HEK293T (cell line): ENCODE measurements at regions not wholly inside any gene's neighbourhood (a gene's known extent, or its start where the extent isn't known, plus 50 kb on each side); places are given as distances from the start of the nearest gene placed in this dataset.

Source experiments
- FOXM1 ChIP-seq: fragments of 450-650 bp; IDR thresholded peaks from 2 replicates; pipeline ENCODE4 v1.6.1; 2017; ENCODE audit warnings: mild to moderate bottlenecking, borderline replicate concordance
- HDGF ChIP-seq: fragments of 450-650 bp; IDR thresholded peaks from 2 replicates; pipeline ENCODE4 v1.6.1; 2017; ENCODE audit warnings: antibody characterized with exemption, borderline replicate concordance
- SP1 ChIP-seq: fragments of 450-650 bp; IDR thresholded peaks from 2 replicates; pipeline ENCODE4 v1.6.1; 2017
- TARDBP ChIP-seq: fragments of 450-650 bp; IDR thresholded peaks from 2 replicates; pipeline ENCODE4 v1.6.1; 2016
- ZNF384 ChIP-seq: fragments of 450-650 bp; IDR thresholded peaks from 2 replicates; pipeline ENCODE4 v1.6.1; 2016

GRCh38 chr4:11889099-11889498 is 460.4 kb upstream of the HS3ST1 start:
- TF ChIP-seq FOXM1 = no peak
- no peak for TF ChIP-seq HDGF
- no peak for TF ChIP-seq SP1
- TF ChIP-seq ZNF384 = no peak
- TF ChIP-seq TARDBP = no peak
